Esophagus squamous epithelium (tissue), 5 donors: ENCODE measurements at regions not wholly inside any gene's neighbourhood (a gene's known extent, or its start where the extent isn't known, plus 50 kb on each side); places are given as distances from the start of the nearest gene placed in this dataset.
"Not testable (repeated sequence)": the region's sequence is repeated elsewhere in the genome, so short reads cannot be mapped to it uniquely, and the experiment has no call there.

Experiments
- DNase-seq: peaks from one replicate; lab custom pipeline; 2025; lab: John Stamatoyannopoulos, UW
- H3K27ac ChIP-seq, 4 donors: fragments of 200-600 bp; sonication (generic); one replicate each; pipeline ENCODE4 v1.5.1; 2016 to 2019; ENCODE audit warnings: mild to moderate bottlenecking in 1 of 4
- H3K27me3 ChIP-seq, 4 donors: fragments of 200-600 bp; sonication (generic); 1 replicate in 3 of 4; 2 replicates in 1 of 4; pipeline versions ENCODE4 v1.5.1 to v1.6.0; 2017 to 2021; ENCODE audit warnings: antibody characterized with exemption in 1 of 4
- H3K36me3 ChIP-seq, 3 donors: fragments of 200-600 bp; sonication (generic); one replicate each; pipeline ENCODE4 v1.5.1; 2016 to 2019
- H3K4me1 ChIP-seq, 3 donors: fragments of 200-600 bp; sonication (generic); one replicate each; pipeline ENCODE4 v1.5.1; 2017 to 2019
- H3K4me3 ChIP-seq, 4 donors: fragments of 200-600 bp; sonication (generic); 1 replicate in 3 of 4; 2 replicates in 1 of 4; pipeline ENCODE4 v1.5.1; 2016 to 2019; ENCODE audit warnings: mild to moderate bottlenecking in 2 of 4, moderate library complexity in 1 of 4
- H3K9me3 ChIP-seq, 3 donors: fragments of 200-600 bp; sonication (generic); one replicate each; pipeline ENCODE4 v1.5.1; 2016 to 2019
- POLR2A ChIP-seq, 4 donors: fragments of 450-650 bp; IDR thresholded peaks; one replicate each; pipeline ENCODE4 v1.6.1; 2017; ENCODE audit warnings: antibody characterized with exemption in 4 of 4, mild to moderate bottlenecking in 4 of 4, moderate library complexity in 3 of 4
- WGBS, 2 donors: methylation state at CpG; one replicate each; pipeline ENCODE4 v1.1.5; 2018; 5-methylcytosine and 5-hydroxymethylcytosine counted together
- intact Hi-C: fragments of 100-400 bp; cut with DNase I; formaldehyde crosslinking; loops from one replicate; pipeline ENCODE4 v1.15.0; 2022
- TF ChIP-seq, protein P1 (sequence below), 6 experiments: fragments of 450-650 bp in 4 of 6; fragments of 200-600 bp in 2 of 6; sonication (generic) in 2 of 6; IDR thresholded peaks; one replicate each; pipeline ENCODE4 v1.5.1; 2016 to 2019; ENCODE audit warnings: antibody characterized with exemption in 6 of 6, mild to moderate bottlenecking in 4 of 6, moderate library complexity in 4 of 6
- donor health status: DM: yes; HTN: yes; CAD: no.

DNA sequence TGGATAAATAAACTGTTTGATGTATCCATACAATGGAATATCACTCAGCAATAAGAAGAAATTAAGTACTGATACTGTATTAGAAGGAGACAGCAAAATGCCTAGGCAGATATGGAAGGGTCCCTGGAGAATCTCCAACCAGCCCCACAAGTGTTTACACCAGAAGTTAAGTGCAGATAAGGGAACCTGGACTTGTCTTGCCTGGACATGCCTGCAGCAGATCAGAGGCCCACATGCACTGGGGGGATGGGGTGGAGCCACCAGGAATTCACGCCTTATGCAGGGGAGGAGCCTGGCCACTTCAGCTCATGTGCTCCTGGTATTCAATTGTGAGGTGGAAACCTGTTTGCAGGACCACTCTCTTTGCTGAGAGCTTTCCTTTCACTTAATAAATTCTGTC is 356.9 kb downstream of the TUBA3C start:
- H3K9me3 ChIP-seq, H3K27ac ChIP-seq, H3K27me3 ChIP-seq, DNase-seq, H3K36me3 ChIP-seq, H3K4me3 ChIP-seq, H3K4me1 ChIP-seq, intact Hi-C loops: not testable (repeated sequence)
- 44% methylated on average over 1 of the region's 1 CpG; no CpG with 5 or more reads in 1 of the 2 donors for WGBS, 2 donors

DNA sequence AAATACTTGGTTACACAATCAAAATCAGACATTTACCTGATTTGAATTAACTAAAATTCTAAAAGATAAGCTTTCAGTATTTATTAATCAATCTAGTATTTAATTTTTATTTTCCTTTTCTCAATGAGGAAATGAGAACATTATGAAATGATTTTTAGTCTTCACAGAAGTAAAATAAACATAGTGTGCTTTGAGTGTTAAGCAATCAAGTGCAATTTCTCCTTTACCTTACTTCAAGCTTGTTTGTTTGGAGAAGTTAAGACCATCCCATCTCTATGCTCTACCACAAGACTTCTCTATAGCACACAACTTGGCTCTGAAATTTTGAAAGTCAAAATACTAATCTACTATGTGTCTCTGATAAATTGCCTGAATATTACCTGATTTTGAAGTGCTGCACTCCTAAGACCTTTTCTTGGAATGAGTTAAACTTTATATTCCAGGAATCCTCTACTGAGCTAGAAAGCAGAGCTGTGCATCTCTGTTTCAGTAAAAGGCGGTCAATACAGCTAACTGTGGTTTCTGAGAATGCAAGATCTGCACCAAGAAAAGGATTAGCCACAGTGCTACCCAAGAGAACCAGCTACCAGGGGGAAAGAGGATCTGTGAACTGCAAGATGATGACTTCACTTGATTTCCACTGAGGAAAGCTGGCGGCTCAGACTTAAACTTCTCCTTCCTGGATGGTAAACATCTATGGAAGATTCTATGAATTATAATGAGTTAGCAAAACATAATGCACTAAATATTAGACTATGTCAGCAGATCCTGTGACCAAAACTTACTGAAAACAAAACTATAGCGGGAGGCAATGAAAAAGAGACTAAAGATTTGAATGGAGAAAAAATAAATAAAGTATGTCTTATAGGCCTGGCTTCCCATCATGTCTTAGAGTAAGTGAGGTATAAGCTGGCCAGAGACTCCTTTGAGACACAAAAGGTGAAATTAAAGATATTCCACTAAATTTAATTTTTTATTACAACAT is 358.7 kb downstream of the TUBA3C start:
- H3K36me3 ChIP-seq, H3K4me3 ChIP-seq, H3K4me1 ChIP-seq, H3K27ac ChIP-seq, H3K27me3 ChIP-seq, intact Hi-C loops, H3K9me3 ChIP-seq, DNase-seq: not testable (repeated sequence)
- WGBS, 2 donors: 57% methylated on average over 3 of the region's 3 CpGs

DNA sequence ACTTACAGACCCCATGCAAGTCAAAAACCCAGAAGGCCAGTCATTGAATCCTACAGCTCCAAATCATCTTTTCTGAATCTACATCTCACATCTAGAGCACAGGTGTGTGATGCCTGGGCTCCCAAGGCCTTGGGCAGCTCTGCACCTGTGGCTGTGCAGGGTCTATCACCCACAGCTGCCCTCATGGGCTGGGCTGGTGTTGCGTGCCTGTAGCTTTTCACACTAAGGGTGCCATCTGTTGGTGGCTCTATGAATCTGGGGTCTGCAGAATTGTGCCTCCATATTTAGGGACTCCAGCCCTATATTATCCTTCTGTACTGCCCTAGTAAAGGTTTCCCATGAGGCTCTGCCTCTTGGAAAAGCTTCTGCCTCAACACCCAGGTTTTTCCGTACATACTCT is 407.6 kb downstream of the TUBA3C start:
- H3K27me3 ChIP-seq, DNase-seq, intact Hi-C loops: not testable (repeated sequence)

DNA sequence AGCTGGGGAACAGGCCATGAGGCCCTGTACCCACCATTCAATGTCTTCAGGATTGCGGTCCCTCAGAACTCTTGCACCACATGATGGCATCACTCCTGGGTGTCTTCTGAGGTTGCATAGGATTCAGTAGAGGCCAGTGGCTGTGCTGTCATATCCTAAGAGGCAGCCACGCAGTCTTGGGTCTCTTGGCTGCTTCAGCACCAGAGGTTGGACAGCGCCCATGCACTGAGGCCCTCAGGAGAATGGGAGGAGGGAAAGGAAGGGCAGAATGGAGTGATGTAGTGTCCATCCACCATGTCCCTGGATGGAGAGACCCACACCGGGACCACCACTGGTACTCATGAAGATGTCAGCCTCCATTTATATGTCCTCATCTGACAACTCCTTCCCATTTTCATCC is 439.9 kb downstream of the TUBA3C start:
- H3K36me3 ChIP-seq, H3K27ac ChIP-seq, H3K4me1 ChIP-seq, intact Hi-C loops, H3K9me3 ChIP-seq, H3K27me3 ChIP-seq, H3K4me3 ChIP-seq, DNase-seq: not testable (repeated sequence)
- WGBS, 2 donors: 50% methylated on average over 2 of the region's 4 CpGs; no CpG with 5 or more reads in 1 of the 2 donors

More for the DNA sequence above, 407.6 kb downstream of the TUBA3C start:
- not testable (repeated sequence) for H3K9me3 ChIP-seq, H3K4me1 ChIP-seq, H3K4me3 ChIP-seq, H3K36me3 ChIP-seq, H3K27ac ChIP-seq
- WGBS, 2 donors: no CpG with 5 or more reads among the region's 2 CpGs

DNA sequence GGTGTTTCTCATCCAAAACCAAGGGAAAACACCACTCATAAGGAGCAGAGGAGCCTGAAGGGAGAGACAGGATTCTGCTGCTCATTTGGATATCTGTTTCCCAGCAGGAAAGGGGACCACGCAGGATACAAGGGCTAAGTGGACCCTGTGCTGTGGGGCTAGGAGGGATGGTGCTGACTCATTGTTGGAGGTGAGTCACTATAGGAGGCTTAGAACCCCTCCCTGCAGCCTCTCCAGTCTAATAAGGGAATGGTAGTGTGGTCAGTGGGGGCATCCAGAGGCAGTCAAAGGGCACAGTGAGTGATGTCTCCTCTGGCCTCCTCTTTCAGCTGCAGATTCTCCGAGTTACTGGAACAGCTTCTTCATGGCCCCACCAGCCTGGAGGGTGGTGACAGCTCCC is 442.3 kb downstream of the TUBA3C start:
- Histone ChIP-seq H3K4me1 (no peaks in the 10 kb centered on the region), H3K27me3 (no peaks in the 10 kb centered on the region), H3K9me3 (no peaks in the 10 kb centered on the region), H3K36me3 (no peaks in the 10 kb centered on the region), H3K4me3 (no peak overlapping the region), H3K27ac (no peak overlapping the region)
- no peak for TF ChIP-seq POLR2A (IDR thresholded peaks at IDR 0.05)
- TF ChIP-seq, protein P1, sequence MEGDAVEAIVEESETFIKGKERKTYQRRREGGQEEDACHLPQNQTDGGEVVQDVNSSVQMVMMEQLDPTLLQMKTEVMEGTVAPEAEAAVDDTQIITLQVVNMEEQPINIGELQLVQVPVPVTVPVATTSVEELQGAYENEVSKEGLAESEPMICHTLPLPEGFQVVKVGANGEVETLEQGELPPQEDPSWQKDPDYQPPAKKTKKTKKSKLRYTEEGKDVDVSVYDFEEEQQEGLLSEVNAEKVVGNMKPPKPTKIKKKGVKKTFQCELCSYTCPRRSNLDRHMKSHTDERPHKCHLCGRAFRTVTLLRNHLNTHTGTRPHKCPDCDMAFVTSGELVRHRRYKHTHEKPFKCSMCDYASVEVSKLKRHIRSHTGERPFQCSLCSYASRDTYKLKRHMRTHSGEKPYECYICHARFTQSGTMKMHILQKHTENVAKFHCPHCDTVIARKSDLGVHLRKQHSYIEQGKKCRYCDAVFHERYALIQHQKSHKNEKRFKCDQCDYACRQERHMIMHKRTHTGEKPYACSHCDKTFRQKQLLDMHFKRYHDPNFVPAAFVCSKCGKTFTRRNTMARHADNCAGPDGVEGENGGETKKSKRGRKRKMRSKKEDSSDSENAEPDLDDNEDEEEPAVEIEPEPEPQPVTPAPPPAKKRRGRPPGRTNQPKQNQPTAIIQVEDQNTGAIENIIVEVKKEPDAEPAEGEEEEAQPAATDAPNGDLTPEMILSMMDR (IDR thresholded peaks at IDR 0.05): no peak
- 78 to 86% methylated on average over 1 to 2 of the region's 2 CpGs for WGBS, 2 donors
- intact Hi-C loops: no loop called here
- DNase-seq: no peak

DNA sequence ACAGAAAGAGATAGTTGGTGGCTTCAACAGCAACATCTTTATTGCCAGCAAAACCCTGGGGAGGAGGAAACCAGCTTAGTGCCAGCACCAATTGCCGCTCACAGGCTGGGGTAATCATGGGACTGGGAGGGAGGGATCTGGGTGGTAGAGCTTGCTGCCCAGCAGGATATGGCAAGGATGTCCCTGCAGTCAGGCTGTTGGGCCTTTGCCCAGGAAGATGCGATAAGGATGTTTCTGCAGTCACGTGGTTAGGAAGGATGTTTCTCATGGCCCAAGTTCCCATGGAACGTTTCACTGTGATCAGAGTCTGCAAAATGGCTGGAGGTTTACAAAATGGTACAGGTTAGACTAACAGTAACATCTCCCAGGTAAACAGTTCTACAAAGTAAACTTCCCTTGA is 443.5 kb downstream of the TUBA3C start:
- H3K4me3 ChIP-seq, H3K9me3 ChIP-seq, H3K4me1 ChIP-seq, H3K27ac ChIP-seq, intact Hi-C loops, DNase-seq, H3K36me3 ChIP-seq, H3K27me3 ChIP-seq: not testable (repeated sequence)
- 53 to 58% methylated on average over 2 to 4 of the region's 4 CpGs for WGBS, 2 donors

DNA sequence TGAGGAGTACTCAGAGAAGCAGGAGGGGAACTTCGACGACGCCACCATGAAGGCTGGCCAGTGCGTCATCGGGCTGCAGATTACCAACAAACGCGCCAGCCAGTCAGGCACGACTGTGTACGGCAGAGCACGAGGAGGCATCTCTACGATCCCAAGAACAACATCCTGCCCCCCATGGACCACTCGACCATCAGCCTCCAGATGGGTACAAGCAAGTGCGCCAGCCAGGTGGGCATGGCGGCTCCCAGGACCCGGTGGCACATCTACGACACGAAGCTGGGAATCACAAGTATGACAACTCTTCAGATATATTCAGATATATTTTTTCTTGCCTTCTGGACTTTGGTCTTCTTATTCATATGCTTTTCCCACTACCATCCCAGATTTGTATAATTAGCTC is 454.5 kb downstream of the TUBA3C start:
- H3K4me3 ChIP-seq, H3K4me1 ChIP-seq, H3K36me3 ChIP-seq, intact Hi-C loops, H3K9me3 ChIP-seq, H3K27ac ChIP-seq, DNase-seq, H3K27me3 ChIP-seq: not testable (repeated sequence)
- WGBS, 2 donors: 82 to 90% methylated on average over 4 to 17 of the region's 17 CpGs

DNA sequence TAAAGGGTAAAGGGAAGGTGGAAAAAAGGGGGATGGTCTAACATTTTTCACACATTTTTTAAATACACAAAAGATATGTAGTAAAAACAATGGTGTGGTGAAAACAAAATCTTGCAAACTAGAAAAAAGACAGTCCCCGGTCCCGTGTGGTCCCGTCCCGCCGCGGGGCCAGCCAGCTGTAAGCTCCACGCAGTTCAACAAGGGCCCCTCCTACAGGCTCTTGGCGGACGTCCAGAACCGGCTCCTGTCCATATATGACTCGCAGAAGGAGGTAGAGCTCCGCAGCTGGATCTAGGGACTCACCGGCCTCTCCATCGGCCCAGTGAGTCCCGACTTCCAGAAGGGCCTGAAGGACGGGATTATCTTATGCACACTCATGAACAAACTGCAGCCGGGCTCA is 455.1 kb downstream of the TUBA3C start:
- DNase-seq, intact Hi-C loops, H3K27me3 ChIP-seq, H3K27ac ChIP-seq, H3K36me3 ChIP-seq, H3K4me1 ChIP-seq, H3K9me3 ChIP-seq, H3K4me3 ChIP-seq: not testable (repeated sequence)
- 85 to 93% methylated on average over 10 to 15 of the region's 17 CpGs for WGBS, 2 donors

DNA sequence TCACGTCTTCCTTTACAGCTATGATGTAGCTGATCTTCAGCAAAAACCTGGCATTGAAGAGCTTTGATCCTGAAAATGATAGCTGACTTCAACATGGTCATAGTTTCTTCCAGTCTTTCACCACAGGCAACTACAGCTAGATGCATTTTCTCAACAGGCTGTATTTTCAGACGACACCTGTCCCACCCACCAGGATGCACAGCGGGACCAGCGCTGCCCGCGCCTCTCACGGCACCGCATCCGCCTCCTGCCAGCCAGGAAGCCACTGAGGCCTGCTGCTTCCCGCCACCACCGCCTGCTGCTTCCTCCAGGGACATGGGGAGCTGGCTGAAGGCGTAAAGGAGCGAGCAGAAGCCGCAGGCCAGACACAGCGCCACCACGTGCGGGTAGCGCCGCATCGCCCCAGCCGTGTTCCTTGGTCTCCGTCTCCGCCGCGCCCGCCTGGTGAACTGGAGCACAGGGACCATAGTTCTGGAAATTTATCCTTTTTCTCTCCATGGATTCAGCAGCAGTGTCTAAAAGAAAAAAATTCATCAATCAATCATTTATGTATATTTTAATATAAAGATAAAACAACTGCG is 456.3 kb downstream of the TUBA3C start:
- WGBS, 2 donors: 53 to 68% methylated on average over 2 to 3 of the region's 27 CpGs
- H3K4me1 ChIP-seq, intact Hi-C loops, H3K27ac ChIP-seq, H3K36me3 ChIP-seq, H3K27me3 ChIP-seq, H3K4me3 ChIP-seq, H3K9me3 ChIP-seq, DNase-seq: not testable (repeated sequence)
